NCI-H2029 (cell line): ENCODE measurements at regions not wholly inside any gene's neighbourhood (a gene's known extent, or its start where the extent isn't known, plus 50 kb on each side); places are given as distances from the start of the nearest gene placed in this dataset.
"Not testable (repeated sequence)": the region's sequence is repeated elsewhere in the genome, so short reads cannot be mapped to it uniquely, and the experiment has no call there.

ENCODE experiments used
- DNase-seq: peaks from one replicate; lab custom pipeline; 2025; lab: John Stamatoyannopoulos, UW

- DNase-seq: no peak
These were observed 150.6 kb upstream of the UBE2E3 start for GRCh38 chr2:180829836-180830235.

- no peak for DNase-seq
These were observed 151.1 kb upstream of the UBE2E3 start for GRCh38 chr2:180829261-180829660.

GRCh38 chr2:180828756-180829155 is 151.6 kb upstream of the UBE2E3 start:
- no peak for DNase-seq

GRCh38 chr2:180823546-180824141 is 156.8 kb upstream of the UBE2E3 start:
- no peak for DNase-seq

- no peak for DNase-seq
These were observed 161.3 kb upstream of the UBE2E3 start for GRCh38 chr2:180819106-180819505.

- not testable (repeated sequence) for DNase-seq
These were observed 161.7 kb upstream of the UBE2E3 start for GRCh38 chr2:180818700-180819099.

GRCh38 chr2:180799141-180799540 is 181.3 kb upstream of the UBE2E3 start:
- DNase-seq: no peak

GRCh38 chr2:180790891-180791290 is 189.5 kb upstream of the UBE2E3 start:
- no peak for DNase-seq

- no peak for DNase-seq
These were observed 193.1 kb upstream of the UBE2E3 start for GRCh38 chr2:180787330-180787729.

GRCh38 chr2:180781276-180781675 is 199.1 kb upstream of the UBE2E3 start:
- DNase-seq: no peak

- DNase-seq: no peak
These were observed 202.1 kb upstream of the UBE2E3 start for GRCh38 chr2:180778291-180778690.

- DNase-seq: no peak
These were observed 203.5 kb upstream of the UBE2E3 start for GRCh38 chr2:180776921-180777320.

GRCh38 chr2:180775711-180776110 is 204.7 kb upstream of the UBE2E3 start:
- no peak for DNase-seq

GRCh38 chr2:180765316-180765715 is 215.1 kb upstream of the UBE2E3 start:
- DNase-seq: not testable (repeated sequence)

GRCh38 chr2:180763263-180763989 is 217.0 kb upstream of the UBE2E3 start:
- no peak for DNase-seq

- no peak for DNase-seq
These were observed 219.2 kb upstream of the UBE2E3 start for GRCh38 chr2:180761224-180761623.

GRCh38 chr2:180759631-180760030 is 220.8 kb upstream of the UBE2E3 start:
- no peak for DNase-seq

GRCh38 chr2:180753809-180754761 is 226.3 kb upstream of the UBE2E3 start:
- DNase-seq: no peak

GRCh38 chr2:180751306-180751920 is 229.0 kb upstream of the UBE2E3 start:
- no peak for DNase-seq

- no peak for DNase-seq
These were observed 232.7 kb upstream of the UBE2E3 start for GRCh38 chr2:180747728-180748127.

GRCh38 chr2:180743401-180743800 is 237.0 kb upstream of the UBE2E3 start:
- no peak for DNase-seq

- no peak for DNase-seq
These were observed 237.6 kb upstream of the UBE2E3 start for GRCh38 chr2:180742801-180743200.
